GM21717 (cell line): ENCODE measurements at regions not wholly inside any gene's neighbourhood (a gene's known extent, or its start where the extent isn't known, plus 50 kb on each side); places are given as distances from the start of the nearest gene placed in this dataset.
"Not testable (repeated sequence)": the region's sequence is repeated elsewhere in the genome, so short reads cannot be mapped to it uniquely, and the experiment has no call there.

ENCODE experiments used
- ATAC-seq: cut with Tn5 transposase; IDR thresholded peaks from one replicate; pipeline ENCODE4 v1.9.1; 2021; ENCODE audit warnings: mild to moderate bottlenecking, moderate library complexity; ENCODE audit not compliant: unreplicated experiment

DNA sequence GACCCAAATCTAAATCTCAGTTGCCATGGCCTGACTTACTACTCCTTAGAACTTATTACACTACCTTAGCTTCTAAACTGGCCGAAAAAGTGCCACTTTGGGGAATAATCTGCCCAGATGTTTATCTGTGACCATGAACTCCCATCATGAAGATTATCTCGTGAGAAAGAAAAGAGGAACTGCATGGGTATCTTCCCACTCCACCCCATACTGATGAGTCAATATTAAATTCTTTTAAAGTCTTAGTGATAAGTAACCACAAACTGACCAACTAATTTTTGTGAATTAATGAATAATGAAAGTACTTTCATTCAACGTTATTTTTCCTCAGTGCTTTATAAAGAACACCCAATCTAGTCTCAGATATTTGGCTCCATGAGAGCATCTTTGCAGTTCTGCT lies 493.5 kb downstream of the EBF1 start:
- ATAC-seq: no peak

DNA sequence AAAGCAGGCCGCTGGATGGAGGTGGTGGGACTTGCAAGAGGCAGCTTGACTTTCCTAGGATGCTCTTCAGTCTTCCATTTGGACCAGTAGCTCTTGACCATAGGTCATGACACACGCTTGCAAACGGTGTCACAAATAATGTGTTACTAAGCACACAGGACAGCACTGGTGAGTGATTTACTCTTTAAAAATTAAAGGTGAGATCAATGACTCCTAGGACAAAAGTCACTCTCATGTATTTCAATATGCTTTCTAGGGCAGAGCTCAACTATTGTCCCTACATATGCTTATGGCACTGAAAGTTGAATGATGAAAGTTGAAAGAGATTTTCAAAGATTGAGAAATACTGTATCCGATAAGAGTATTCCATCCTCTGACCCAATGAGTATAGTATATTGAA lies 496.7 kb downstream of the EBF1 start:
- ATAC-seq: no peak

DNA sequence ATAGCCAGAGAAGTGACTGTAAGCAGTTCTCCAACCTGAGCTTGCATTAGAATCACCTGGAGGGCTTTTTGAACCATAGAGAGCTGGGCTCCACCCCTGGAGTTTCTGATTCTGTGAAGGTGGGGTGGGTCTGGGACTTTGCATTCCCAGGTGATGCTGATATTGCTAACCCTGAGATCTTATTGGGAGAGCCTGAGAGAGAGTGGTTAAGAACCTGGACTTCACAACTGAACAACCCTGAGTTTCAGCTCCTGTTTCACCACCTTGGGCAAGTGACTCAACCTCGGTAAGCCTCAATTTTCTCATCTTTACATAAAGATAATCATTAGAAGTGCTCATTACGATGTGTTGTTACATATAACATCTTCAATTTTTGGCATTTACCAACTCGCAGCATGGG lies 498.6 kb downstream of the EBF1 start:
- ATAC-seq: no peak

DNA sequence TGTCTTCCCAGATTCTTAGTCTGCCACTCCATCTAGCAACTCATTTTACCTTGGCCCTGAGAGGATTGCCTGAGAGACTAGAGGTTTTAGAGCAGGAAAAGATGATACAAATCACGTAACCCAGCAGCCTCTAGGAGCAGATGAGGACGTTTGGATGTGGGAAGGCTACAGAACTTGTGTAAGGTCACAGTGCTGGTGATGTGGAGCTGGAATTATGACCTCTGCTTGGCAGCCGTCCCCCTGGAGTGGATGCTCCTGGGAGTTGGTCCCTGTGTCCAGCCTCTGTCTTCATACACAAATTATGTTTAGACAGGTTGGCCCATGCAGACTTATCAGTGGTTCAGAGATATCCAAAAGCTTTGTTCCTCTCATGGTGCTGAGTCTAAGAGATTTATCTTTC lies 499.0 kb downstream of the EBF1 start:
- ATAC-seq: no peak

DNA sequence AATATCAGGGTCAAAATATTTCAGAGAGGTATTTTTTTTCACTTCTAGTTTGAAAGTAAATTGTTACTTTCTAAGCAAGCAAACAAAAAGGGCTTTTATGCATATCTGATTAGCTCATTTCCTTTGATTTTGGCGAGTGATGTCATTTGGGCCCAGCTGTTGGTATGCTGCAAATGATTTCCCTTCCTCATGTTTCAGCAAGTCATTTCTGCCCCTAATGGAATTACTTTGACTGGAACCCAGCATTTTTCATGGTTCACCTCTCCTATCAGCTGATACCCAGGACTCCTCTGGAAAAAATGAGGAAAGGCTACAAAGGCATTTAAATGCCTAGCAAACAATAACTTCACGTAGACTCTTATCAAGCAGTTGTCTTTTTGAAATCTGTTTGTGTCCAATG lies 500.6 kb downstream of the EBF1 start:
- no peak for ATAC-seq

DNA sequence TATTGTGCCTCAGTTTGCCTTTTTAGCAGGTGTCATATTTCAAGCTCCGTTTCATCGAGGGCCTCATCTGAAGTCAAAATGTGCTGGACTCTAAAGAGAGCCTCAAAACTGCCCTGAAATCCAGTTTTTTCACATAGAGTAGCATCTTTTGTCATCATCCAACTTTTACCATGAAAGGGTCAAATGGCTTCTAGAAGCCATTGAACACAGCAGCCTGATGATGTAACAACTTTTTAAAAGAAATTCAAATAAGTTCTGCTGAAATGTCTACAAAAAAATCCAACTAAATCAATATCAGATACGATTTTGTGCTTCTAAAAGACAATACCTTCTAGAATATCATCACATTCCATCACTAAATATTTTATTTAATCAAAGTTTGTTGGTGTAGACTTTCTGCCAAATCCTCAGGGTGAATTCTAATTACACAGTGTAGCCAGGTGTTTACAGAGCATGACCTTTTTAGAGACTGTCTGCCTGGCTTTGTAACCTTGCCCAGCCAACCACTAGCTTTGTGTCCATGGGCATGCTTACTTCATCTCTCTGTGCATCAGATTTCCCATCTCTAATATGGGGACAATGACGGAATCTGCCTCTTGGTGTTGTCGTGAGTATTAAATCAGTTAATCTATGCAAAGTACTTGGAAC lies 505.0 kb downstream of the EBF1 start:
- no peak for ATAC-seq

DNA sequence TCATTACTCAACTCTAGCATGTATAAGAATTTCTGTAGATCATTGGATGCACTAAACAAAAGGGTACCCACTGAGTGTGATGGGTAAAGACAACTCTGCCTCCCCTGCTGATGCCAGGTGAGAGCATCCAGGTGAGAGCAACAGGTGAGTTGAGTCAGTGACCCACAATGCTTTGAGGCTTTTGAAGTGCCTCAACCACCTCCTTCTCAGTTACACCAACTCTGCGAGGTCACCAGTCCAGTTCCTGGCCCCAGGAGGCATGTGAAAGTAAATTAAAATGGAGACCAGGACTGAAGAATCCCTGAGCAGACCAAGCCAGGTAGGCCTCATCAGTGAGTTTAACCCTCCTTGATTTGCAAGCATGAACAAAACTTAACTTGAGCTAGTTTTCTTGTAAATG lies 505.8 kb downstream of the EBF1 start:
- no peak for ATAC-seq

DNA sequence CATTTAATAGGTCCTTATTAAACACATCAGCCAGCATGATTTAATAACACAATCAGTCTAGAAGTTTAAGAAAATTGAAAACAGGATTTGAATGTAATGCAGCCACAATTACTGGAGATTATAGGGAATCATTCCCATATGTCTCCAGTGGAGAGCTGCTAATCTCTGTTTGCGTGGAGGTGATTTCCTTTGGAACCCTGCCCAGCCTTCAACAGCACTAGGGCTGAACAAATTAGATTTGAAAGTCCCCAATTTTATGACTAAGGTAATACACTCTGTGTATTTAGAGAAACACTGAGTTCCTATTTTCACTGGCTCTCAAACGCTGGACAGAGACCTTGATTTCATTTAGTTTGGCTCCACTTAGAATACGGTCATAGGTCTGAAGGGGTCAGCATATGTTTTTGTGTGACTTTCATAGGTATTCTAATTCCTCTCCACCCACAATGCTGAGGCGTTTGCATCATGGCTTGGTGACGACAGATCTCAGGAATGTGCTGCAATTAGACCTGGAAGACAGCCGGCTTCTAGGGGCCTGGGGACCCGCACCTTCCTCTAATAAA lies 508.3 kb downstream of the EBF1 start:
- no peak for ATAC-seq

DNA sequence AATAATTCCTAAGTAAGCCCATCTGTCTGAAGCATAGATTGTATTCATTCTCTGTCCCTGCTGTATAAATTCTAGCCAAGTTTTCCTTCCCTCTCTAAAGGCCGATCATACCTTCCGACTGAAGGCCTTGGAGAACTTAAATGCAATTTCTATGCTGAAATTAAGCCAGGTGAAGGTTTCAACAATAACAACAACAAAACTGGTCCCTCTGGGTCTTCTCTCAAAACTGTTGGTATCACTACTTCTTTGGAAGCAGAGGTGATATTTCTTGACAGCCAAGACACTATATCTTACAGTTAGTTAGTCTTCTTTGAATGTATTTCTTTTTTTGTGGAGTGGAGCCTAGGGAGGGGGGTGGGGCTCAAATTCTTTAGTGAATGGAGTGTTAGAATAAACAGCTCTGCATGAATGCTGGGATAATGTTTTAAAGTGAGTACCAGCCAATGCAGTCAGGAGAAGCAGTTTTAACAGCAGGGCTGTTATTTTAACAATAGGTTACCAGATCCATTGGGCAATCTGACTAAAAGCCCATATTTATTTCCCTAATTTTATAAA lies 508.9 kb downstream of the EBF1 start:
- no peak for ATAC-seq

DNA sequence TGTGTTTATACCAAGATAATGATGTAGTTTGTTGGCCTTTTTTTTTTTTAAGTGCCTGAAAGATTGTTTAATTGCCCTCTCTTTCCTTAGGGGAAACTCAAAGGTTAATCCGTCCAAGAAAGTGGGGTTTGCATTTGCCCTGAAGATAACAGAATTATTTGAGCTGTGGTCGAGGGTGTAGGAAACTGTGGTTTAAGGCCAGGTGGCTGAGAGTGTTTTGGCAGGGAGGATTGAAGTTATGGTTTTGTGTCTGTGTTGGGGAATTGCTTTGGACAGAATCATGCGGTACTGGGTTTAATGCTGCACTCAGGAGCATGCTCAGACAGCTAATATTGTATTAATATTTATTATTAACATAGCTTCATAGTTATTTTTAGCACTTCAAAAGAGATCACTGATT lies 509.8 kb downstream of the EBF1 start:
- no peak for ATAC-seq

DNA sequence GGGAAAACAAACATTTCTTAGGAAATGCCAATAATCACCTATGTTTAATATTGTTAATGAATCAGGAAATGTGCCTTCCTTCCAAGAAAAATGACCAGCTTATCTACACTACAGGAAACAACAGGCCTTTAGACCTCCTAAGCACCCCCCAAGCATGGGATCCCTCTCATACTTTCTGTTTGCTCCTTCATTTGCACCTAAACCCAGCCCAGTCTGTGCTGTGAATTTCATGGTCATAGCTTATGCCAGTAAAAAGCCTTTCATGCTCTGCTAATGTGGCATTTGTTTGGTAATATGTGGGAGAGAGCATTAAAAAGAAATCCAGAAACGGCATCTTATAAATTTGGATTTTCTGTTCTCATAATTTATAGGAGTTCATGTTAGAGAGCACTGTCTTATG lies 511.1 kb downstream of the EBF1 start:
- no peak for ATAC-seq

DNA sequence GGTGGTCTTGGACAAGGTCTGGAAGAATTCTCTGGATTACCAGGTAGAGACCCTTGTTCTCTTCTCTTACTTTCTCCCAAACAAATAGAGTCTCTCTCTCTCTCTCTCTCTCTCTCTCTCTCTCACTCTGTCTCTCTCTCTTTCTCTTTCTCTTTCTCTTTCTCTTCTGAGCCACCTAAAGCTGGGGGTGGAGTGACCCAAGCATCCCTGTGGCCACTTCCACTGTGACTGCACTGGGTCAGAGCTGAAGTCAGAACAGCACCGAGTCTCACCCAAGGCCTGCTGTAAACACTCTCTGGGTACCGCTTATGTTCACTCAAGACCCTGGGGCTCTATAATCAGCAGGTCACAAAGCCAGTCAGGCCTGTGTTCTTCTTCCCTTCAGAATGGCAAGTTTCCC lies 513.7 kb downstream of the EBF1 start:
- no peak for ATAC-seq

DNA sequence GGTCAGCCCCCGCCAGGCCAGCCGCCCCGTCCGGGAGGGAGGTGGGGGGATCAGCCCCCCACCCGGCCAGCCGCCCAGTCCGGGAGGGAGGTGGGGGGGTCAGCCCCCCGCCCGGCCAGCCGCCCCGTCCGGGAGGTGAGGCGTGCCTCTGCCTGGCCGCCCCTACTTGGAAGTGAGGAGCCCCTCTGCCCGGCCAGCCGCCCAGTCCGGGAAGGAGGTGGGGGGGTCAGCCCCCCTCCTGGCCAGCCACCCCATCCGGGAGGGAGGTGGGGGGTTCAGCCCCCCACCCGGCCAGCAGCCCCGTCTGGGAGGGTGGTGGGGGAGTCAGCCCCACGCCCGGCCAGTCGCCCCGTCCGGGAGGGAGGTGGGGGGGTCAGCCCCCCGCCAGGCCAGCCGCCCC lies 517.0 kb downstream of the EBF1 start:
- ATAC-seq: not testable (repeated sequence)

DNA sequence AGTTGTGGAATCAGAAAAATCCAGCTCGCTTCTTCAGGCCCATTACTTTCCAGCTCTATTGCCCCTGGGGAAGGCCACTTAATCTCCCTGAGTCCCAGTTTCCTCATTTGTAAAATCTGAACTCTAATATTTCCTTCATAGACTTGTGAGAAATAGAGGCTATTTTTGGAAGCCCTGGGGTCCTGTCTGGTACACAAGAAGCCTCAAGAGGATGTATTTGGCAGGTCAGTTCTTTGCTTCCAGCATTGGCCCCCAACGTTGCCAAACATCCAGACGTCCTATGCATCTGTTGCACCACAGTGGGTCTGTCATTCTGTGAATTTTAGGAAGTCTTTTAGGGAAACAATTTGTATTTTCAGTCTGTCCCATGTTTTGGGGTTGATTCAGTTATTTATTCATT lies 525.9 kb downstream of the EBF1 start:
- no peak for ATAC-seq

DNA sequence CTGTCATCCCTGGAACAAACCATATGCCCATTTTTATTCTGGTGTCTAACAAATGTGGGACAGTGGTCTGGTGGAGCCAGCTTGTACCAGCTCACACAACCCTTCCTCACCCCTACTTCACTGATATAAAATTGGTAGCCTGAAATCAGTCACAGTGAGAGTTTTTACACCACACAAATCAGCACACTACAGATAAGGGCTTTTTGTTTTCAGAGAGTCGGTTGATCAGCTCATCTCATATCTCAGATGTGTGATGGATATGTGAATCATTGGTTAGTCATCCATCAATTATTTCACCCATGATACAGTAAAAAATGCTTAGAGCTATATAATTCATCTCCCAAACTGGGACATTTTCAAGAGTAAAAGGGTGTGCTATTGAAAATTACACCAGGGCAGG lies 529.2 kb downstream of the EBF1 start:
- no peak for ATAC-seq

DNA sequence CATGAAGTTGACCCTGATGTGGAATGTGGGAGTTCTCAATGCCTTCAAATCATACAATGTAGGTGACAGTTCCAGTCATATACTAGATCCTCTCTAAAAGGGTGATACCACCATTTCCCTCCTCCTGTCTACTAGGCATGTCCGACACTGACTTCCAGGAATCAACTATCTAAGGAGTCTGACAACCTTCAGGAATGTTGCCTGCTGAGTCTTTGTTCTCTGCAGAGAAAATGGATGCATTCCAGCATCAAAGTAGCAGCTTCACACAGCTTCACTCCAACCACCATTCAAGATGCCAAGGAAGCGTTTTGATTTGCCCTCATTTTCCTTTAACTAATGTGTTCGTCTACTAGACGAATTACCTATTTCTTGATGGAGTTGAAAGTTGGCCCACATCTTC lies 530.2 kb downstream of the EBF1 start:
- no peak for ATAC-seq

DNA sequence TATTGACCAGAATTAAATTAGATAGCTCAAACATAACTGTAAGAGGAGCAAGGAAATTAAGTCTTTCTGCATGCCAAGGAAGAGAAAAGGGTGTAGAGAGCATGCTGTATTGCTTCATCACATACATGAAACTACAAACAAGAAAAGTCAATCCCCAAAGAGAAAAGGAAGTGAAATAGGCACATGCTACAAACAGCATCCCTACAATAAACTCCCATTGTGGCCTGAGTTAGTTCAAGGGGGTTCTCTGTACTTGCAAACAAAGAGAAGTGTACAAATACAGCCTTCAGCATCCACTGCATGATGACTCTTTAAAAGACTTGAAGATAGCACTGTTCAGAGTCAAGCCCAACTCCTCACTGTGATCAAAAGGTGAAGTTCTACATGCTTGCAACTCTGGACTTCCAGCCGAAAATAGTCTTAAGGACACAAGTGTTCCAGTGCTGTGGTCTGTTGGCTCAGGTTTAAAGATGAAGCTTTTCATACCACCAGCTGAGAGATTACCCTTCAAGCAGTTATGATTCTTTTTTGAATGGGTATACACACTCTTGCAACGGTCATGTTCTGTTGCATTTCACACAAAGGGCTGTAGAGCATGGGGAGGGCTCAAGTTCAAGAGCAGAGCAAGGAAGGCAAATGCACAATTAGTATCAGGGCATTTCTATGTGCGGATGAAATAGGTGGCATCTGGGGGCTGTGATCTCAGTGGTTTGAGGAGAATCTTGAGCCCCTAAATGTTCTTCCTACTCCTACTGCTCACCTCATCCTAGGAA lies 534.5 kb downstream of the EBF1 start:
- no peak for ATAC-seq

DNA sequence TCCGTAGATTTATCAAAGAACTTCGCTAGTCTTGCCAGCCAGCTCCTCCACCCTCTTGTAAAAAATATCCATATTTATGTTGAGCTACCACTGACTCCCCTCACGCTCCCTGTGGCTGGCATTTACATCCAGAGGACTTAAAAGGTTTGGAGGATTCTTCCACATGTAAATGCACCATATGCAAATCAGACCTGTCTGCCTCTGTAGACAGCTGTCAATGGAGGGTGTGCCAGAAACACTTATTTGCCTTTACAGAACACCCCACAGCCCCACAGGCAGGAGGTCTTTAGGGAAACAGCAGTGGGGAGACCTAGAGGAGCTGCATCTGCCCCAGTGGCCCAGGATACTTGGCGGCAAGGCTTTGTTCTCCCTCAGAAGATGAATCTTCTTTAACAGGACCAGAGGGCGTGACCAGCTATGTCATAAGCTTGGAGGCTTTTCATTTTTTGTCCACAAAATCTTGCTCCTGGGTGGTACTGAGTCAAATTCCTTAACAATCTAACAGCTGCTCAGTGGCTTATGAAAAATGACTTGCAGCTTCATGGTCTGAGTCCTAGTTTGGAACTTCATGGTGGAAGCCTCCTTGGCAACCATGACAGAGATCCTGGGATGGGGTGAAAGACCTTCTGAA lies 535.8 kb downstream of the EBF1 start:
- ATAC-seq: no peak

DNA sequence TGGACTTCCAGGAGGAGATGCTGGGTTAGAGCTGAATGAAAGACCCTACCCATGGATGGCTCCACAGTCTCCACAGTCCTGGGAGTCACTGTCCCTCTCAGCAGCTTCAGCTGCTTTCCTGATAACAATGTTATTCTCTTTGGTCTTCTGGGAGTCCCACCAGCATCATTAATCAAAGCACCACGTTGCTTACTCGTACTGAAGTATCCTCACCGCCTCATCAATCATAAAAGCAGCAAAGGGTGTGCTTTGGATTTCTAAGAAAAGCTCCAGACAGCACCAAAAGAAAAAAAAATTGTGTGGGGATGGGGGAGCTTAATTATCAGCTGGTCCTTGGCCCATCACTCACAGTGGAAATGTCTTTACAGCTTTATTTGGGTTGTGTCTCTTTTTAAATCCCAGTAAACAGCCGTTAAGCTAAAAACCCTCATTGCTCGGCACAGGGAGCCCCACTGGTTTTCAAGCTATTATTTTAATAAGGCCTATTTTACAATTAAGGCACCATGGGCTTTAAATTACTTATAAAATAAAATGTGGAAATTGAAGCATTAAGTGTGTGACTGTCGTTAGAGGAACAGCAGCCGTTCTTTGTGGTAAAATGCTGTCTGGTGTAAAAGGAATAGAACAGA lies 538.0 kb downstream of the EBF1 start:
- ATAC-seq: no peak

DNA sequence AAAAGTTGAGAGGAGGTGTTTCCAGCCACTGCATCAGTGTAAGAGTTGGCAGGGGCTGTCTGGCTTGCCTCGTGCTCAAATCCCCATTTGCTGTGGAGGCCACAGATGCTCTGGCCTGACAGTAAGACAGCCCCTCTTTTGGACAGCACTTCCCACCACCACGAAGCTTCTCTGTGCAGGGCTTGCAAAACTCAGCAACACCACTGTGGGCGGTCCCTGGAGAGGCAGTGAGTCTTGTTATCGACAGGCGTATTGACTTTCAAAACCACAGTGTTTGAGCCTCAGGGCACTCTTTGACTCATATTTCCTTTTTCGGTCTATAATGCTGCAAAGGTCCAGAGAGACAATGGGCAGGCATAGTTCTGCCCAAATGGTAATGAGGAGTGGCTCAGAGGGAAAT lies 539.5 kb downstream of the EBF1 start:
- ATAC-seq: peak; percentile 95

DNA sequence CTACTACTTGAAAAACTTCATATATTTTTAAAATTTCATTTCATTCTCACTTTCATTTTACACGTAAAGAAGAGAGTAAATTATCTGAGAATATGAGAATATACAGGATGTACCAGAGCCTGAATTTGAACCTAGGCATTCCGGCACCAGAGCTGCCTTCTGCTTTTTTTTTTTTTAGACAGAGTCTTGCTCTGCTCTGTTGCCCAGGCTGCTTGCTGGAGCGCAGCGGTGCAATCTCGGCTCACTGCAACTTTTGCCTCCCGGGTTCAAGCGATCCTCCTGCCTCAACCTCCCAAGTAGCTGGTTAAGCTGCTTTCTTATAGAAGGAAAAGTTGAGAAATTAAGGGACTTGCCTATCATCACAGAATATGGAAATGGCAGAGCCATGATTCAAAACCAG lies 540.1 kb downstream of the EBF1 start:
- ATAC-seq: peak; percentile 56
